ENCODE measurements at regions not wholly inside any gene's neighbourhood (a gene's known extent, or its start where the extent isn't known, plus 50 kb on each side); places are given as distances from the start of the nearest gene placed in this dataset.

DNA sequence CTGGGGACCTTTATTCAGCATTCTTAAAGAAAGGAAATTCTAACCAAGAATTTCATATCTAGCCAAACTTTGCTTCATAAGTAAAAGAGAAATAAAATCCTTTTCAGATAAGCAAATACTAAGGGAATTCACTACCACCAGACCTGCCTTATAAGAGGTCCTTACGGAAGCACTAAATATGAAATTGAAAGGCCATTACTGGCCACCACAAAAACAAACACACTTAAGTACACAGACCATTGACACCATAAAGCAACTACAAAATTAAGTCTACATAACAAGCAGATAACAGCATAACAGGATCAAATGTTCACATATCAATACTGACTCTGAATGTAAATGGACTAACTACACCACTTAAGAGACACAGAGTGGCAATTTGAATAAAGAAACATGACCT lies 361.4 kb upstream of the POU5F2 start:
- no peak for TF ChIP-seq POLR2AphosphoS5 (IDR thresholded peaks at IDR 0.05; ENCODE audit: low read depth, low read length)
- TF ChIP-seq, protein P1, sequence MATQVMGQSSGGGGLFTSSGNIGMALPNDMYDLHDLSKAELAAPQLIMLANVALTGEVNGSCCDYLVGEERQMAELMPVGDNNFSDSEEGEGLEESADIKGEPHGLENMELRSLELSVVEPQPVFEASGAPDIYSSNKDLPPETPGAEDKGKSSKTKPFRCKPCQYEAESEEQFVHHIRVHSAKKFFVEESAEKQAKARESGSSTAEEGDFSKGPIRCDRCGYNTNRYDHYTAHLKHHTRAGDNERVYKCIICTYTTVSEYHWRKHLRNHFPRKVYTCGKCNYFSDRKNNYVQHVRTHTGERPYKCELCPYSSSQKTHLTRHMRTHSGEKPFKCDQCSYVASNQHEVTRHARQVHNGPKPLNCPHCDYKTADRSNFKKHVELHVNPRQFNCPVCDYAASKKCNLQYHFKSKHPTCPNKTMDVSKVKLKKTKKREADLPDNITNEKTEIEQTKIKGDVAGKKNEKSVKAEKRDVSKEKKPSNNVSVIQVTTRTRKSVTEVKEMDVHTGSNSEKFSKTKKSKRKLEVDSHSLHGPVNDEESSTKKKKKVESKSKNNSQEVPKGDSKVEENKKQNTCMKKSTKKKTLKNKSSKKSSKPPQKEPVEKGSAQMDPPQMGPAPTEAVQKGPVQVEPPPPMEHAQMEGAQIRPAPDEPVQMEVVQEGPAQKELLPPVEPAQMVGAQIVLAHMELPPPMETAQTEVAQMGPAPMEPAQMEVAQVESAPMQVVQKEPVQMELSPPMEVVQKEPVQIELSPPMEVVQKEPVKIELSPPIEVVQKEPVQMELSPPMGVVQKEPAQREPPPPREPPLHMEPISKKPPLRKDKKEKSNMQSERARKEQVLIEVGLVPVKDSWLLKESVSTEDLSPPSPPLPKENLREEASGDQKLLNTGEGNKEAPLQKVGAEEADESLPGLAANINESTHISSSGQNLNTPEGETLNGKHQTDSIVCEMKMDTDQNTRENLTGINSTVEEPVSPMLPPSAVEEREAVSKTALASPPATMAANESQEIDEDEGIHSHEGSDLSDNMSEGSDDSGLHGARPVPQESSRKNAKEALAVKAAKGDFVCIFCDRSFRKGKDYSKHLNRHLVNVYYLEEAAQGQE (IDR thresholded peaks at IDR 0.05; ENCODE audit: insufficient read depth in 1 of 2, low read depth in 2 of 2, low read length in 2 of 2) = no peak
- TF ChIP-seq FOXP2 (optimal IDR thresholded peaks at IDR 0.05; ENCODE audit: borderline replicate concordance, extremely low read depth, extremely low read length, insufficient read depth) = no peak
- no peak for TF ChIP-seq TAF1 (IDR thresholded peaks at IDR 0.05; ENCODE audit: borderline replicate concordance, insufficient read depth, low read length)
- no peak for TF ChIP-seq SIN3A (IDR thresholded peaks at IDR 0.05; ENCODE audit: borderline replicate concordance, insufficient read depth, low read length)

DNA sequence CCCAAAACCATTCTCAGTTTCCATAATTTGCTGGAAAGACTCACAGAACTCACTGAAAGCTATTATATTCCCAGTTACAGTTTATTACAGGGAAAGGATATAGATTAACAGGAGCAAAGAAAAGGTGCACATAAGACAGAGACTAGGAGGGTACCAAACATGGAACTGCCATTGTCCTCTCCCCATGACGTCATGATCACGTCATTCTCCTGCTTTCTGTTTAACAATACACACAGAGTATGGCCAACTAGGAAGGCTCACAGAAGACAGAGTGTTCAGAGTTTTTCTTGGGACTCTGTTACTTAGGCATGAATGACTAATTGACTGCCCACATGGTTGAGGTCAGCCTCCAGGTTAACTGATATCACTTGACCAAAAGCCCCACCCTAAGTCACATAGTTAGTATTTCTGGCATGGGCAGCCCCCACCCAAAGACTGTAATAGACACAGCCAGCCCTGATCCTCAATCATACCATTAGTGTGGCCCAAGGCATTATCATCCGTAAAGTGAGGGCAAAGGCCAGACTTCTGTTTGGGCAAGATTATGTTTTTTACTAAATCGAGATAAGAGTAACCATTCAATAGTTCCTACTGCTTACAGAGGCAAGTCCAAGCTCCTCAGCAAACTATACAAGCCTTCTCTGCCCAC lies 353.5 kb upstream of the POU5F2 start:
- TF ChIP-seq, protein P1 (IDR thresholded peaks at IDR 0.05; ENCODE audit: insufficient read depth in 1 of 2, low read depth in 2 of 2, low read length in 2 of 2) = no peak
- no peak for TF ChIP-seq FOXP2 (optimal IDR thresholded peaks at IDR 0.05; ENCODE audit: borderline replicate concordance, extremely low read depth, extremely low read length, insufficient read depth)
- no peak for TF ChIP-seq SIN3A (IDR thresholded peaks at IDR 0.05; ENCODE audit: borderline replicate concordance, insufficient read depth, low read length)
- TF ChIP-seq TAF1 (IDR thresholded peaks at IDR 0.05; ENCODE audit: borderline replicate concordance, insufficient read depth, low read length) = no peak
- TF ChIP-seq POLR2AphosphoS5 (IDR thresholded peaks at IDR 0.05; ENCODE audit: low read depth, low read length) = no peak

DNA sequence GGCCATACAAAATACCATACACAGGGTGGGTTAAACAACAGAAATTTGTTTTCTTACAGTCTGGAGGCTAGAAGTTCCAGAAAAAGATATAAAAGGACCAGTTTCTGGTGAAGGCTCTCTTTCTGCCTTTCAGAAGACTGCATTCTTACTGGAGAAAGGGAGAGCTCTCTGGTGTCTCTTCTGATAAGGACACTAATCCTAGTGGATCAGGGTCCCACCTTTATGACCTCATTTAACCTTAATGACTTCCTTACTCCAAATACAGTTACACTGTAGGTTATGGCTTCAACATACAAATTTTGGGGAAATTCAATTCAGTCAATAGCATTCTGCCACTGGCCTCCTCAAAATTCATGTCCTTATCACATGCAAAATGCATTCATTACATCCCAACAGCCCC lies 351.9 kb upstream of the POU5F2 start:
- TF ChIP-seq TAF1 (IDR thresholded peaks at IDR 0.05; ENCODE audit: borderline replicate concordance, insufficient read depth, low read length) (no peak), SIN3A (IDR thresholded peaks at IDR 0.05; ENCODE audit: borderline replicate concordance, insufficient read depth, low read length) (no peak), FOXP2 (optimal IDR thresholded peaks at IDR 0.05; ENCODE audit: borderline replicate concordance, extremely low read depth, extremely low read length, insufficient read depth) (no peak)

DNA sequence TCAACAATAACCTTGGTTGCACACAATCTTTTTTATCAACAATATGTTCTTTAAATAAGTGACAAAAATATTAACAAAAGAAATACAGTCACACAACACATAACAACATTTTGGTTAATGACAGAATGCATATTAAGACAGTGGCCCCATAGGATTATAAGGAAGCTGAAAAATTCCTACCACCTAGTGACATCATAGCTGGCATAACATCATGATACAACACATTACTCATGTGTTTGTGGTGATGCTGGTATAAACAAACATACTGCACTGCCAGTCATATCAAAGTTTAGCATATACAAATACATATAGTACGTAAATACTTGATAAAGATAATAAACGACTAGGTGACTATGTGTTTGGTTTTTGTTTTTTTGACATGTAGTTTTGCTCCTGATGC lies 344.8 kb upstream of the POU5F2 start:
- no peak for TF ChIP-seq SIN3A (IDR thresholded peaks at IDR 0.05; ENCODE audit: borderline replicate concordance, insufficient read depth, low read length)

DNA sequence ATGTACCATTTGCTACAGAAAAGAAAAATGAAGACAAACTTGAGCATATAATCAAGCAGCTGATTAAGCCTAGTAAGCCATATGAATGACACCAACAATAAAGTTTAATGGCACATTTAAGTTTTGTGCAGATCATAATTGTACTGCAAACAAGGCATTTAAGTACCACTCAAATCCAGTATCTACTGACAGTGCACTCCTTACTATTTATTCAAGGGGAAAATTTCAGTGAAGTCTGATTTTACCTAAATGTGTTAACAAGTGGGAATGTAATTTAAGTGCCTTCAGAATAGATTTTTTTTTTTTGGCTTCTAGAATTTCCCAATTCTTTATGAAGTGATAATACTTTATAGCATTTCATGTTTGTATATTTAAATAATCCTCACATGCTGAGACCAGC lies 341.0 kb upstream of the POU5F2 start:
- no peak for TF ChIP-seq POLR2AphosphoS5 (IDR thresholded peaks at IDR 0.05; ENCODE audit: low read depth, low read length)
- TF ChIP-seq, protein P1 (IDR thresholded peaks at IDR 0.05; ENCODE audit: insufficient read depth in 1 of 2, low read depth in 2 of 2, low read length in 2 of 2) = no peak
- no peak for TF ChIP-seq FOXP2 (optimal IDR thresholded peaks at IDR 0.05; ENCODE audit: borderline replicate concordance, extremely low read depth, extremely low read length, insufficient read depth)
- TF ChIP-seq SIN3A (IDR thresholded peaks at IDR 0.05; ENCODE audit: borderline replicate concordance, insufficient read depth, low read length) = no peak
- no peak for TF ChIP-seq TAF1 (IDR thresholded peaks at IDR 0.05; ENCODE audit: borderline replicate concordance, insufficient read depth, low read length)

DNA sequence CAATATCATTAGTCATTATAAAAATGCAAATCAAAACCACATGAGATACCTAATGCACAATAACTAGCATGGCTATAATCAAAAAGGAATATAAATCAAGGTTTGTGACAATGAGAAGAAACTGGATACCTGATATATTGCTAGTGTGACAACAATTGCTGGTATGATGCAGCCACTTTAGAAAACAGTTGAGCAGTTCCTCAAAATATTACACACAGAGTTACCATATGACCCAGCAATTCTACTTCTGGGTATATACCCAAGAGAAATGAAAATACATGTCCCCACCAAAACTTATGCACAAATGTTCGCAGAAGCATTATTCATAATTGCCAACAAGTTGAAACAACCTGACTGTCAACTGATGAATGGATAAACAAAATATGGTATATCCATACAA lies 339.7 kb upstream of the POU5F2 start:
- no peak for TF ChIP-seq SIN3A (IDR thresholded peaks at IDR 0.05; ENCODE audit: borderline replicate concordance, insufficient read depth, low read length)
- TF ChIP-seq, protein P1 (IDR thresholded peaks at IDR 0.05; ENCODE audit: insufficient read depth in 1 of 2, low read depth in 2 of 2, low read length in 2 of 2) = no peak
- no peak for TF ChIP-seq POLR2AphosphoS5 (IDR thresholded peaks at IDR 0.05; ENCODE audit: low read depth, low read length)
- no peak for TF ChIP-seq FOXP2 (optimal IDR thresholded peaks at IDR 0.05; ENCODE audit: borderline replicate concordance, extremely low read depth, extremely low read length, insufficient read depth)
- TF ChIP-seq TAF1 (IDR thresholded peaks at IDR 0.05; ENCODE audit: borderline replicate concordance, insufficient read depth, low read length) = no peak

Measured in PFSK-1 (cell line).